GM10248 (cell line): ENCODE measurements at regions not wholly inside any gene's neighbourhood (a gene's known extent, or its start where the extent isn't known, plus 50 kb on each side); places are given as distances from the start of the nearest gene placed in this dataset.
"Not testable (repeated sequence)": the region's sequence is repeated elsewhere in the genome, so short reads cannot be mapped to it uniquely, and the experiment has no call there.

ENCODE experiments used
- CTCF ChIA-PET: fragments of 300-600 bp; sonication (Branson Sonifier 250); formaldehyde crosslinking; extraction: SDS; loops from one replicate; lab custom pipeline; 2021; ENCODE audit warnings: antibody characterized with exemption; lab: Yijun Ruan, JAX
- POLR2A ChIA-PET: fragments of 350-650 bp; sonication (Branson Sonifier 250); formaldehyde crosslinking; extraction: SDS; loops from one replicate; lab custom pipeline; 2020; ENCODE audit warnings: antibody characterized with exemption; lab: Yijun Ruan, JAX
- DNase-seq: peaks from one replicate; pipeline ENCODE4 v3.0.0; 2012; ENCODE audit errors: extremely low spot score
- TF ChIP-seq, protein P1 (sequence below): IDR thresholded peaks from 2 replicates; pipeline ENCODE4 v1.5.1; 2012; ENCODE audit warnings: mild to moderate bottlenecking, low read depth; ENCODE audit errors: extremely low read depth, missing control alignments, control extremely low read depth

DNA sequence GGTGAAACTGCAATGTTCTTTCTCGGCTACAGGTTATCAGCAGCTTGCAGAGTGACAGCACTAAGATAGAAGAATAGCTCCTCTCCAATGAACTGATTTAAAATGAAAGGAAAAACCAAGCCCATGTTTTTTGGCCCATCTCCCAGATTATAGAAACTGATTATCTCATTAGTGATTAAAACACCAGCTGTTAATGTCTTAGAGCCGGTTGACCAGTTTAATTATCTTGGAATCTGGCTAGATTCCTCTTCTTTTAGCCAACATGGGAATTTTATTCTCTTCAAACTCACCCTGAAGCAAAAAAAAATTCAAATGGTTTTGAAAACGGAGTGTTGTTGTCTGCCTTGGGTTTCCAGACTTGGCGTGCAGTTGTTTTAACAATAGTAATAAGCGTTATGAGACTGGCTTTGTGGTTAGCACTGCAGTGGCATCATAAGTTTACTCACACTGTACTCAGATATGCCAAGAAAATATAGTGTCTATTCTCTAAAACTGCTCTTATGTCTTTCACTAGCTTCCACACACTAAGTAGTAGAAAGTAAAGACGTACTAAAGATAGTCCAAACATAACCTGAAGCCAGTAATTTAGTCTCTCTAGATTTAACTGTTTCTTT is 665.3 kb downstream of the STK39 start:
- TF ChIP-seq, protein P1, sequence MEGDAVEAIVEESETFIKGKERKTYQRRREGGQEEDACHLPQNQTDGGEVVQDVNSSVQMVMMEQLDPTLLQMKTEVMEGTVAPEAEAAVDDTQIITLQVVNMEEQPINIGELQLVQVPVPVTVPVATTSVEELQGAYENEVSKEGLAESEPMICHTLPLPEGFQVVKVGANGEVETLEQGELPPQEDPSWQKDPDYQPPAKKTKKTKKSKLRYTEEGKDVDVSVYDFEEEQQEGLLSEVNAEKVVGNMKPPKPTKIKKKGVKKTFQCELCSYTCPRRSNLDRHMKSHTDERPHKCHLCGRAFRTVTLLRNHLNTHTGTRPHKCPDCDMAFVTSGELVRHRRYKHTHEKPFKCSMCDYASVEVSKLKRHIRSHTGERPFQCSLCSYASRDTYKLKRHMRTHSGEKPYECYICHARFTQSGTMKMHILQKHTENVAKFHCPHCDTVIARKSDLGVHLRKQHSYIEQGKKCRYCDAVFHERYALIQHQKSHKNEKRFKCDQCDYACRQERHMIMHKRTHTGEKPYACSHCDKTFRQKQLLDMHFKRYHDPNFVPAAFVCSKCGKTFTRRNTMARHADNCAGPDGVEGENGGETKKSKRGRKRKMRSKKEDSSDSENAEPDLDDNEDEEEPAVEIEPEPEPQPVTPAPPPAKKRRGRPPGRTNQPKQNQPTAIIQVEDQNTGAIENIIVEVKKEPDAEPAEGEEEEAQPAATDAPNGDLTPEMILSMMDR, result no peak
- POLR2A ChIA-PET, result no interaction called here
- DNase-seq, result no peak
- CTCF ChIA-PET, result interaction anchor here (1.0 kb wide), 1 partner anchor 15 kb away, joined by 3 read pairs; no protein-coding TSS in a partner anchor

GRCh38 chr2:167579826-167580225 is 667.6 kb downstream of the STK39 start:
- TF ChIP-seq, protein P1, result no peak
- DNase-seq, result no peak
- CTCF ChIA-PET, result no interaction called here
- POLR2A ChIA-PET, result no interaction called here

GRCh38 chr2:167575276-167575675 is 672.1 kb downstream of the STK39 start:
- CTCF ChIA-PET, result no interaction called here
- POLR2A ChIA-PET, result no interaction called here
- no peak for DNase-seq
- TF ChIP-seq, protein P1, result no peak

- CTCF ChIA-PET, result no interaction called here
These were observed 674.3 kb downstream of the STK39 start for GRCh38 chr2:167572883-167573619.

GRCh38 chr2:167570370-167570769 is 677.0 kb downstream of the STK39 start:
- ChIA-PET CTCF (no interaction called here), POLR2A (no interaction called here)
- TF ChIP-seq, protein P1, result no peak
- no peak for DNase-seq

More at GRCh38 chr2:167572883-167573619, 674.3 kb downstream of the STK39 start:
- TF ChIP-seq, protein P1, result no peak
- DNase-seq, result no peak
- POLR2A ChIA-PET, result no interaction called here

GRCh38 chr2:167563885-167564619 is 675.8 kb downstream of the XIRP2 start:
- DNase-seq, POLR2A ChIA-PET, CTCF ChIA-PET: not testable (repeated sequence)

- CTCF ChIA-PET, POLR2A ChIA-PET, DNase-seq: not testable (repeated sequence)
These were observed 670.2 kb downstream of the XIRP2 start for GRCh38 chr2:167558272-167558991.
